ENCODE measurements at regions not wholly inside any gene's neighbourhood (a gene's known extent, or its start where the extent isn't known, plus 50 kb on each side); places are given as distances from the start of the nearest gene placed in this dataset.

DNA sequence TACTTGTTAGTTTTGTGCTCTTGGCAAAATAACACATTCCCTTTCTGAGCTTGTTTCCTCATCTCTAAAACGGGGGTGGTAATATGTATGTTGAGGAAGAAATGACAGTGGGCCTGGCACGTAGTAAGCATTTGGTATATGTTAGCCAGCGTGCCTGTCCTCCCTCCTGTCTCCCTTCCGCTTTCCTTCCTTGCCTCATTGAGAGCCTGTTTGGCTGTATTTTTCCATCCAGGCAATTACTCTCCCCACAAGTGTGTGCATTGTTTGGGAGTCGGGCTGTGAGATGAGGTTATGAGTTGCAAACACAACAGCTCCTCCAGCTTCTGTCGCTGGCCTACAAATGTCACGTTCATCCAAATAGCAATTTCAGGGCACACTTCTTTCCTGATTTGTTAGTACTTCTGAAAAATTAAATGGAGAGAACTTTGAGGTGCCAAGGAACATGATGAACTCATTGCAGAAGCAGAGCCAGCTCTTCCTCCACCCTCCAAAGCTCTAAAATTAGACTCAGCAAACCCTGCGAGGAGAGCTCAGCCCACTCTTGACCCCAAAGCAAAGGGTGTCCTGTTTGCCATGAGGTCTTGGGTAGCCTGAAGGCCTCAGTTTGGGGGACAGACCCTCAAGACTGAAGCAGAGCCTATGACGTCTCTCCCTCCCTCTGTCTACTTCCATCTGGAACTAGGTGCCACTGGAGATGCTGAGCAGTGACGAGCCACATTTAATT is 50.7 kb upstream of the TOX2 start:
- no peak for FAIRE-seq

DNA sequence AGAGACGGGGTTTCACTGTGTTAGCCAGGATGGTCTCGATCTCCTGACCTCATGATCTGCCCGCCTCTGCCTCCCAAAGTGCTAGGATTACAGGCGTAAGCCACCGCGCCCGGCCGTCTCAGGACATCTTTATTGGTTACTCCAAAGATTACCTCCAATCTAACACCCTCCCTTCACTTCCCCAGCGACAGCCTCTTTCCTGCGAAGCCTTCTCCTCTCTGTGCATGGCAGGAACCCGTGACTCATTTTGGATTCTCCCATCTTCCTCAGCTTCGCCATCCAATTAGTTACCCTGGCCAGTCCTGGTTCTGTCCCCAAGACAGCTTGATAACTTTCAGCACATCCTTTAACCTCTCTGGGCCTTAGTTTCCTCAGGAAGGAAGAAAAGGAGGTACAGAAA is 51.3 kb upstream of the TOX2 start:
- no peak for FAIRE-seq

DNA sequence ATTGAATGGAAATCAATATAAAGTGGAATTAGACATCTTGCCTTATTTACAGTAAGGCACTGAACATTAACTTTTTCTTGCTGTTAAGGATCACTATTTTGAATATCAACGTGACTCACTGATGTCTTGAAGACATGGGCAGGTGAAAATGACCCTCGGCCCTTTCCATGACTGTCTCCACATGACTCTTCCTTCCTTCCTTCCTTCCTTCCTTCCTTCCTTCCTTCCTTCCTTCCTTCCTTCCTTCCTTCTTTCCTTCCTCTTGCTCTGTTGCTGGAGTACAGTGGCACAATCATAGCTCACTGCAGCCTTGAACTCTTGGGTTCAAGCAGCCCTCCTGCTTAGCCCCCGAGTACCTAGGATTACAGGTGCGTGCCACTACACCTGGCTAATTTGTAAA is 52.2 kb upstream of the TOX2 start:
- FAIRE-seq = no peak

DNA sequence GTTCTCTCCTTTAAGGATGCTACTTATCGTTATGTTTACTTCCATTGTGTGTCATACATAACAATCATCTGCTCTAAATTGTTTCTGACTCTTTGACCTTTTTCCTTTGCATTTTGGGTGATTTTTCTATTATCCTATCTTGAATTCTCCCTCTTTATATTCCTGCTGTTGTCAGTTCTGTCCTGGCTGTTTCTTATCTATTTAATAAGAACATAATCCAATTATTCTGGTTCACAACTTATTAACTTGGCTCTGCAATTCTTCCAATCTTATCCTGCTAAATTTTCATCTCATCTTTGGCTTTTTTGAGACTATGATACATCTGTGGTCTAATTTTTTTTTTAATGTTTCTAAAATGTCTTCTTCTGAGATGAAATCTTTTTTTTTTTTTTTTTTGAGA is 54.7 kb upstream of the TOX2 start:
- FAIRE-seq = no peak

DNA sequence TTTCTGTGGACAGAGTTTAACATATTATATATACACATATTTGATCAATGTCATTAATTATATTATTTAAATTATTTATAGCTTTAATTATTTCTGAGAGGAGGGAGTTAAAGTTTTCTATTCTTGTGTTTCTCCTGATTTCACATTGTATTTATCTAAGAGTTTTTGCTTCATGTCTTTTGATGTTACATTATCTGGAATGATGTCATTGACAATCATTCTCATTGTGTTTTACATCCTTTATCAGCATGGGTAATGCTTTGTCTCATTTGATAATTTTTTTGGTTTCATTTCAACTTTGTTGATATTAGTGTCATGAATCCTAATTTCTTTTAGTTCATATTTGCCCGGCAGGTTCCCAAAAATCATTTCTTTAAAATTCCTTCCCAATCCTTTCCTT is 56.7 kb upstream of the TOX2 start:
- no peak for FAIRE-seq

DNA sequence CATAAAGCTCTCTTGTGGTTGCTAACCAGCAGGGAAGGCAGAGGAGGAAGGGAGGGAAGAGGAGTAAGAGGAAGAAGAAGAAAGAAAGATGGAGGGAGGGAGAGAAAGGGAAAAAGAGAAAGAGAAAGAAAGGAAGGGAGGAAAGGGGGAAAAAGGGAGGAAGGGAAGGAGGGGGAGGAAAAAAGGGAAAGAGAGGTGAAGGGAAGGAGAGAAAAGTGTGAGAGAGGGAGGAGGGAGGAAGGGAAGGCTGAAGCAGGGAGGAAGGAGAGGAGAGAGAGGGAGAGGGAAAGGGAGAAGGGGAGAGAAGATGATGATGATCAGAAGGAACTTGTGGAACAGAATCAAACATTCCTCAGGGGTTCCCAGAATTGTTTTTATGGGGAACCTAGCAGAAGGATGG is 57.5 kb upstream of the TOX2 start:
- FAIRE-seq = no peak

DNA sequence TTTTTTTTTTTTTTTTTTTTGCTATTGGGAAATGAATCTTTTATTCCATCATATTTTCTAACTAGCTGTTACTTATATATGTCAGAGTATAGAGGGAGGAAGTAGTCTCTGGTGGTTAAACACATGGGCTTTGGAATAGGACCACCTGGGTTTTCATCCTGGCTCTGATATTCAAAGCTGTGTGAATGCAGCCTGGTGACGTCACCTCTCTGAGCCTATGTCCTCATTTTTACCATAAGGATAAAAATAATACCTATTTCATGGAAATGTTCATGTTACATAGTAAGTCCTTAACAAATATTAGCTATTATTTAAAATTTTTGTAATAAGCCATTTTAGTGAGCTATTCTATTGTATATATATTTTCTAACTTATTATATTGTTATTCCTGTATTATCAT is 58.8 kb upstream of the TOX2 start:
- peak; percentile 27 for FAIRE-seq

DNA sequence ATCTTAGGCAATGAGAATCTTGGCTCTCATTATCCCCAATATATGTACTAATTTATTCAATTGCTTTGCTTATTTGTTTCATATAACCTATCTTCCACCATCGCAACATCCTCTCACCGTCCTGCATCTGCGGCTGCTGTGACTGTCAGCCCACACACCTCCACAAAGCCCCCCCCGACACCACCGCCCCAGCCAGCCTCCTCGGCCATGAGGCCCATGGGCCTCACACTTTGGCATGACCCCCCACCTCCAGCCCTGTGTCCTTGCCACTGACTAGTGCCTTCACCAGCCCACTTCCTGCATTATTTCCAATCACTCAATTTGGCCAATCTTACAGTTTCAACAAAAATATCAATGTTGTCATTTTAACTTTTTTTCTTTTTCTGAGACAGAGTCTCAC is 60.7 kb upstream of the TOX2 start:
- FAIRE-seq = no peak

DNA sequence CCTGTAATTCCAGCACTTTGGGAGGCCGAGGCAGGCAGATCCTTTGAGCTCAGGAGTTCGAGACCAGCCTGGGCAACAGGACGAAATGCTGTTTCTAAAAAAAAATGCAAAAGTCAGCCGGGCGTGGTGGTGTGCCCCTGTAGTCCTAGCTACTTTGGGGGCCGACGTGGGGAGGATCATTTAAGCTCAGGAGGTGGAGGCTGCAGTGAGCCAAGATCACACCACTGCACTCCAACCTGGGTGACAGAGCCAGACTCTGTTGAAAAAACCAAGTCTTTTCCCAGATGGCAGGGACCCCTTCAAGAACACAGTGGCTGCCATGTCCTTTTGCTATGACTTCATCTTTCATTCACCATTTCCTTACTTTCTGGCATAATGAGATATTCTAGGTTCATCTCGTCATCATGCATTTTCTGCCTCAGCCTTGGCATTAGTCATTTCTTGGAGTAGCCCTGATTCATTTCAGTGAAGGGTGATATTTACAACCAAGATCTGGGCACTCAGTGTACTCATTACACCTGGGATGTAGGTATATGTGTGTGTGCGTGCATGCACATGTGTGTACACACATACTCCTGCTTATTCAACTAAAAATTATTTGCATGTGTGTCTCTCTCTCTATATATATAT is 61.4 kb upstream of the TOX2 start:
- no peak for FAIRE-seq

DNA sequence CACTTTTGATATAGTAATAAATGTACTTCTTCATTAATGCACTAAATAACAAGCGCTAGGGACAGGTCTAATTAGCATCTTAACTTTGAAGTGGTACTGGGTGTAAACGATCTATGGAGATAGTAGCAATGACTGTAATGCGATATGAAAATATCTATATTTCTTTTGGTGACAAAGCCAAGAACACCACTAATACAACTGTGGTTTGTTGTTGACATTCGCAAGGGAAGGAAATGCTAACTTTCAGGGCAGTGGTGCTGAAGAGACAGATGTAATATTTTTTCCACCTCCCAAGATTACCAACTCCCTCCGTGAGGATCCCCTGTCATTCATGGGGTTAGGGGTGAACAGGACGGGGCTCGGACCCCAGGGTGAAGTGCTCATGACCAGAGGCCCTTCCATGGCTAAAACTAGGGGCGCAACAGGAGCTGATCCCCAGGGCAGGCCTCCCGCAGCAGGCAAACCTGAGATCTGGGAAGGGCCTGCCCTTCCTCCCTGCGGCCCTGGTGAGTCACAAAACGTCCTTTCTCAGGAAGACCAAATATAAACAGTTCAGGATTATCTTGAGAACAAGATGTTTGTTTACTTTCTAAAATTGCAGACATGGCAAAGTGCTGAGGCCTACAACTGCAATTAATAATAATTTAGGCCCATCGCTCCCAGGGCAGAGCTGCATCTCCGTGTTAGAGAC is 65.0 kb upstream of the TOX2 start:
- no peak for FAIRE-seq

DNA sequence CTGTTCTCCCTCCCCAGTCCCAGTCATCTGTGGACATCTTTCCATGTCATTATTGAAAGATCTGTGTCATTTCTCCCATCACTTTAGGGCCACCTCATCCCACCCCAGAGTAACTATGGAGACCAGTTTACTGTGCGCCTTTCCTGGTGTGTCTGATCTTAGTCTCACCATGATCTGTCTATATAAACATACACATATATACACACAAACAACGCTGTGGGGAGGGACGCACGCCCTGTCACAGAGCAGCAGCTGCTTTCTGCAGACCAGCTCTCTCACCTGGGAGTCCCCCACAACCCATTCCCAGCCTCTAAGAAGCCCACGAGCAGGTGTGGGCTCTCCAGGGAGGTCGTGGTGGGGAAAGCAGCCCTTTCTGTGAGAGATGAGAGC is 68.1 kb upstream of the TOX2 start:
- FAIRE-seq = no peak

DNA sequence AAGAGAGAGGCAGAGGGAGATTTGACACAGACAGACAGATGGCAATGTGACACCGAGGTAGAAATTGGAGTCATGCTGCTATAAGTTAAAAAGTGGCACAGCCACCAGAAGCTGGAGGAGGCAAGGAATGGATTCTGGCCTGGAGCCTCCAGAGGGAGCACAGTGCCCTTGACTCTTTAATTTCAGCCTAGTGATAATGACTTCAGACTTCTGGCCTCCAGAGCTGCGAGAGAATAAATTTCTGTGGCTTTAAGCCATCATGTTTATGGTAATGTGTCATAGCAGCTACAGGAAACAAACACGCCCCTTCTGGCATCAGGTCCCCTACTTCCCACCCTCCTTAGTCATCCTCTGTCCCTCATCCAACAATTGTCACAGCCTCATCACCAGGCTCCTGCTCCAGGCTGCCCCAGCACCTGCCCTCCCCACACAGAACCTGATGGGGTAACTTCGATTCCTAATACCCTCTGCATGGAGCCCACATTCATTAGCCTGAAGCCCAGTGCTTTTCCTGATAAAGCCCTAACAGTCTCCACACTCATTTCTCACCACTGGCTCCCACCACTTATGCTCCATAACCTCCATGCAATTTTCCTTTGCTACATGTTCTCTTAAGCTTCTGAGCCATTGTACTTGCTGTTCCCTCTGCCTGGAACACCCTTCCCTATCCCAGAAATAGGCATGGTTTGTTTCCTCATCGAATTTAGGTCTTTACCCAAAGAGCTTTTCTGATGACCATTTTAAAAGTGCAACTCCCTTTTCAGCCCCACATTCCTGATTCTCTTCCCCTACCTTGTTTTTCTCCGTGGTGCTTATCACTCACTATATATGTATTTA is 69.7 kb upstream of the TOX2 start:
- no peak for FAIRE-seq

DNA sequence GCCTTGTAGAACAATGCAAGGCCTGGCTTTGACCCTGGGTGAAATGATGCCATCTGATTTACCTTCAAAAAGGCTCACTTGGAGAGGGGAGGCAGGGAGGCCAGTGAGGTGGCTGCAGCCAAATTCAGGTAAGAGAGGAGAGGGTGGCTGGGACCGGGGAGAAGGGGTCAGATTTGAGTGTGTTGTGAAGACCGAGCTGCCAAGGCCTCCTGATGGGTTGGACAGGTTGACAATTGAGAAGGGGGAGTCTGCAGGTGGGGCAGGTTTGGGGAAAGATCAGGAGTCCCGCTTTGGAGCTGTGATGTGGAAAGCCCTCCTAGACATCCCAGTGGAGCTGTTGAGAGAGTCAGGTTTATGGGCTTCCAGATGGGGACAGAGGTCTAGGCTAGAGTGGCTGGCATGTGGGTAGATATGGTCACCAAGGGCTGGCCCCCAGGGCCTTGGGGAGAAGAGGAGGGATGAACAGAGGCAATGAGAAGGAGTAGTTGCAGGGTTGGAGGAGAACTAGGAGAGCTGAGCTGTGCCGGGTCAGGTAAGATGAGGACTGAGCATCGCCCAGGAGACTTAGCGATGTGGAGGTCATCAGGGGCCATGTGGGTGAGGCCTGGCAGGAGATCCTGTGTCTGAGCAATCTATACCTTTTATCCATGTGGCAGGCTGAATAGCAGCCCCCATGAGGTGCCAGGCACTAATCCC is 70.5 kb upstream of the TOX2 start:
- no peak for FAIRE-seq

DNA sequence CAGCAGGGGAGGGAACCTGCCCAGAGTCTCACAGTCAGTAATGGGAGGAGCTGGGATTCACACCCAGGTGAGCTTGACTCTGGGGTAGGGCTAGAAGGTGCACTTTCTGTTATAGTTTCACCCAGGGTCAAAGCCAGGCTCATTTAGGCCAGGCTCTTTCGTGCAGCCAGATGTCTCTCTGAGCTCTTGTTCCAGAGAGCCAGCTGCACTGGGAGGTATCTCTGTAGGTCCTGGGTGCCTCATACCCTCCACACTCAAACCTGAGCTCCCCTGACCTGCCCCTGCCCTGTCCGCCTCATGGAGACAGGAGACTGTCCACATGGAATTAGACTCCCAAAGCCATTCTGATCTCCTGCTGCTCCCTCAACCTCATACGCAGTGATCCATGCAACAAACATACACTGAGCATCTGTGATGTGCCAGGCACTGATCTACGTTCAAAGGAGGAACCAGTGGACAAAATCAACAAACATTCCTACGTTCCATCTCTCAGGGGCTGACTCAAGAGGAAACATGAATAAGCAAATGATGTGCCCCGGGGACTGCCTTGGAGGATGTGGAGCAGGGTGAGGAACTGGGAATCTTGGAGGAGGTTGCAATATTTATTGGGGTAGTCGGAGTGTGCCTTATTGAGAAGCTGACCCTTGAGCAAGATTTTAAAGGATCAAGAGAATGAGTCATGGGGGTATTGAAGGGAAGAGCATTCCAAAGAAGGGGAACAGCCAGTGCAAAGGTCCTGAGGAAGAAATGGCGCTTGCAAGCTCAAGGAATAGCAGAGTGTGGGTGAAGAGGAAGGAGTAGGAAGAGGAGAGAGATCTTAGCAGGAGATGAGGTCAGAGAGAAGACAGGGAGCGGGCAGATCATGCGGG is 71.3 kb upstream of the TOX2 start:
- FAIRE-seq = no peak

DNA sequence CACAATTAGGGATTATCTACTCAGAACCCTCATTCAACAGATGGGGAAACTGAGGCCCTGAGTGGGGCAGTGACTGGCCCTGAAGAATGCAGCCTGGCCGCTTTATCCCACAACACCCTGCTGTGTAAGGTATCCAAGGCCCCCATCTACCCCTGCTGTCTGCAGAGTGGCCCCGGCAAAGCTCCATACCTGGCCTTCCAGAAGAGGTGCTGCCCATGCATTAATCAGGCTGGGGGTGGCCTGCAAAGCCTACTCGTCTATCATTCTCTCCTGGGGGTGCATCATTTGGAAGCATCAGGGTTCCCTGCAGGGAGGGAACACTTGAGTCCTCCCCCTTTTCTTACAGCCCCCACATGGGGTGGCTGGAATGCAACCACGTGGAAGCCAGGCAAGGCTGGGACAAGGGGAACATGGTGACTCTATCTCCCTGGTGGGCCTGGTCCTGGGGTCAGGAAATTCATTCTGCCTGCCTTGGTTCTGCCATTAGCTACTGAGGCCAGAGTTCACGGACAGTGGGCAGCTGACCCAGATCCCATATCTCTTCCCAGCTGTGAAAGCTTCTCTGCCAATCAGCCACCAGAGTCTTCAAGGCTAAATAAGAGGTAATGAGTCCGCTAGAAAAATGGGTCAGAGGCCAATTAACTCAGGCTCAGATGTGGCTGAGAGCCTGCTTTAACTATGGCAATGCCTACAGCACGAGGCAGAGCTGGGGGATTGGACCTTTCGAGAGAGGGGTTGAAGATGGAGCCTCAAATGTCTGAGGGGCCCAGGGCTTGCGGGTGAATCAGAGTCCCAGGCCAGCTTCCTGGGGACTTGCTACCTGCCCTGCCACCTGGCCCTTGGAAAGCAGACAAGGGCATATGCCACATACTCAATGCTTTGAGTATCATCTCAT is 72.3 kb upstream of the TOX2 start:
- no peak for FAIRE-seq

DNA sequence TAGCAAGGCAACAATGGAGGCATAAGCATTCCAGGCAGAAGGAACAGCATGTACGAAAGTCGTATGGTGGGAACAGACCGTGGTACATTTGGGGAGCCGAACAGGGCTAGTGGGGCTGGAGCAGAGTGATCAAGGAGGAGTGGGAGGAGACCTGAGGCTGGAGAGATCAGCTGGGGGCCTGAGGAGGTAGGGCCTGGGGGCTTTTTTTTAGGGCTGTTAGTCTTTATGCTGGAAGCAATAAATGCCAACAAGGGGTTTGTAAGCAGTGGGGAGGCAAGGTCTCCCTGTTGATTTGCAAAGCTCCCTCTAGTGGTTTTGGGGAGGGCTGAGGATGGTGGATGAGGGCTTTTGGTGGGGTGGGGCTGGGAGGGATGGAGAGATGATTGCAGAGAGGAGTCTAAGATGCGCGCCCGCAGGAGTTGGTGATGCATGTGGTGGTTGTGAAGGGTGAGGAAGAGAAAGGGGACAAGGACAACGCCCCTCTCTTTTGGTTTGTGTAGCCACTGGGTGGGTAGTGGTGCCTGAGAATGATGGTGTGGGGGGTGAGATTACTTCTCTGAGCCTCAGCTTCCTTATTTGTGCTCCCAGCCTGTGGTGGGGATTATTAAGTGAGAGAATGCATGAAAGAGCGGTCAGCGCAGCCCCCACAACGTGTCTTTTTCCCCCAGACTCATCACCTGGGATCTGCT is 74.1 kb upstream of the TOX2 start:
- no peak for FAIRE-seq

DNA sequence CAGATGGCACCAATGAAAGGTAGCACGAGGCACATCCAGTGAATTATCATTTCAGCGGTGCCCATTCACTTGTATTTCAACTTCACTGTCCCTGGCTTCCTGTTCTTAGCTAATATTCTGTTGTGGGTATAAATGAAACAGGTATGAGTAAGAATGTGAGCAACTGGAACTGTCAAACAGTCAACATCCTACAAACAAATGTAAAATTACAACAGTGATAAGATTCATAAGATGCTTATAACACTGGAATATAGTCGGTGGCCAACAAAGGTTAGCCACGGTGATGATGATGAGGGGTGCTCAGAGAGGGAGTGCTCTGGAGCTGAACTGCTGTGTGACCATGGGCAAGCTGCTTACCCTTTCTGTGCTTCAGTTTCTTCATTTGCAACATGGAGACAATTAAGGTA is 74.9 kb upstream of the TOX2 start:
- FAIRE-seq = no peak

DNA sequence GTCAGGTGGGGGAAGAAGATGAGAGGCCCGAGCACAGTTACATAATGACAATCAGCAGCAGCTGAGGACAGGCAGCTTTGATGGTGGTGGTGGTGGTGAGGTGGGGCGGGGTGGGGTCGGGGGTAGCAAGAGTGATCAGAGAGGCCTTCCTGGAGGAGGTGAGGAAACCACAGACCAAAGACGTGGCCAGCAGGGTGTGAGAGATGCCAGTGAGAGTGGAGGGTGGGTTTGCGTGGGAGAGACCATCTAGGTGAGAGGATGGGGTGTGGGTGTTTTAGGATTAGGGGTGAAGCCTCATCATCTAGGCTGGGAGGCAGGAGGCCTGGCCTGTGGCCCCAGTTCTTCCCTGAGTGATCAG is 76.0 kb upstream of the TOX2 start:
- no peak for FAIRE-seq

DNA sequence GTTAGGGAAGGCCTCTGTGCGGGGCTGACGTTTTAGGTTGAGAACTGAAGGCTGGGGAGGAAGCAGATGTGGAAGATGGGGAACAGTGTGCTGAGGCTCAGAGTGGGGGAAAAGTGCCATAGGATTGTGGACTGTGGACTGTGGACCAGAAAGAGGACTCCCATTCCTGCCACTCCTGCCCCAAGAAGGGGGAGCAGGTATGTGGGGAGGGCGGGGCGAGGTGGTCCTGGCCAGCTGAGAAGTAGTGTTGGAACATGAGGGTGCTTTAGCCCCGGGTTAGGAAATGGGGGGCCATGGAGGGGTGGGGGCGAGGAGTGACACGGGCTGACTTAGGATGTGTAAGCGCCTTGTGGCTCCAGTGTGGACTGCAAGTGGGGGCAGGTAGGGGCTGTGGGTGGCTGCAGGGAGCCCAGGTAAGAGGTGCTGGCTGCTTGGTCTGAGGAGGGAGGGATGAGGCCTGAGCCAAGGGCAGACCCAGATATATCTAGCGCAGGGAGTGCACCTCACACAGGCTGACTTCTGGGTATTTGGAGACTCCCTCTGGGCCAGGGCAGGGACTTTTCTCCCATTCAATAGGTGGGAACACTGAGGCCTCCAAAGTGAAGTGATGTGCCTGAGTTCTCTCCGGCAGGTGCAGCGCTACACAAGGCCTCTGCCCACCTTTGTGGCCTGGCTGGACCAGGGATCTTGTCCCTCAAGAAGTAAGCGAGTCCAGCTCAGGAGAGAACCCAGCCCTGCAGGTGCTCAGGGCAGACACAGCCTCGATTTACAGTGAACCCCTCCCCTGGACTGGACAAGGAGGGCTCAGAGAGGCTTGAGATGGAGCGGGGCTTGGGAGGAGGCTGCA is 76.6 kb upstream of the TOX2 start:
- FAIRE-seq = no peak

Measured in A204.1 (cell line).